NB4 (cell line): ENCODE measurements at regions not wholly inside any gene's neighbourhood (a gene's known extent, or its start where the extent isn't known, plus 50 kb on each side); places are given as distances from the start of the nearest gene placed in this dataset.

Experiments used
- DNase-seq: peaks from one replicate; pipeline ENCODE4 v3.0.0; 2010; ENCODE audit warnings: low read depth
- H3K4me3 ChIP-seq: one replicate; pipeline ENCODE4 v1.5.1; 2011; ENCODE audit warnings: mild to moderate bottlenecking, low read depth, low read length, moderate library complexity
- CTCF ChIP-seq: IDR thresholded peaks from one replicate; pipeline ENCODE4 v1.5.1; 2012; ENCODE audit warnings: low read depth, low read length
- MAX ChIP-seq: IDR thresholded peaks from 2 replicates; pipeline ENCODE4 v1.6.1; 2011; ENCODE audit warnings: low read depth, low read length
- MYC ChIP-seq: IDR thresholded peaks from 2 replicates; pipeline ENCODE4 v1.6.1; 2011; ENCODE audit warnings: low read depth, low read length
- POLR2A ChIP-seq: IDR thresholded peaks from 2 replicates; pipeline ENCODE4 v1.6.1; 2011; ENCODE audit warnings: mild to moderate bottlenecking; ENCODE audit not compliant: insufficient read length; ENCODE audit errors: extremely low read depth

GRCh38 chr15:59843609-59844008, 154.5 kb upstream of the BNIP2 start:
- no peak for TF ChIP-seq CTCF
- no peak for TF ChIP-seq MYC
- TF ChIP-seq POLR2A, result no peak
- TF ChIP-seq MAX, result no peak
- DNase-seq, result no peak

GRCh38 chr15:59841036-59841435, 151.9 kb upstream of the BNIP2 start:
- no peak for TF ChIP-seq CTCF
- TF ChIP-seq MAX, result no peak
- no peak for DNase-seq
- no peak overlapping the region for H3K4me3 ChIP-seq

More at GRCh38 chr15:59843609-59844008, 154.5 kb upstream of the BNIP2 start:
- H3K4me3 ChIP-seq, result no peak overlapping the region

- TF ChIP-seq POLR2A (no peak), CTCF (no peak), MYC (no peak), MAX (no peak)
- no peak for DNase-seq
- H3K4me3 ChIP-seq, result no peak overlapping the region
Observed at GRCh38 chr15:59839906-59840305, 150.8 kb upstream of the BNIP2 start.

- no peak overlapping the region for H3K4me3 ChIP-seq
- no peak for DNase-seq
- TF ChIP-seq CTCF (no peak), MYC (no peak), MAX (no peak), POLR2A (no peak)
Observed at GRCh38 chr15:59838900-59839299, 149.8 kb upstream of the BNIP2 start.

GRCh38 chr15:59835776-59836175, 146.7 kb upstream of the BNIP2 start:
- no peak for TF ChIP-seq MAX
- TF ChIP-seq CTCF, result no peak
- TF ChIP-seq POLR2A, result no peak
- no peak for TF ChIP-seq MYC
- DNase-seq, result no peak
- H3K4me3 ChIP-seq, result no peak overlapping the region

GRCh38 chr15:59834528-59834927, 145.4 kb upstream of the BNIP2 start:
- H3K4me3 ChIP-seq, result no peak overlapping the region
- TF ChIP-seq MYC, result no peak
- no peak for DNase-seq
